Central memory CD8-positive, alpha-beta T cell (primary cell): ENCODE measurements at regions not wholly inside any gene's neighbourhood (a gene's known extent, or its start where the extent isn't known, plus 50 kb on each side); places are given as distances from the start of the nearest gene placed in this dataset.

Experiments
- ATAC-seq: fragments of 150-1000 bp; cut with Tn5 transposase; replicated peaks from 2 replicates; pipeline ENCODE4 v1.10.0; 2022; ENCODE audit warnings: mild to moderate bottlenecking, moderate FRiP score, moderate number of reproducible peaks; ENCODE audit not compliant: poor library complexity, severe bottlenecking; ENCODE audit errors: extremely low read depth
- DNase-seq, 2 donors: peaks; one replicate each; pipeline ENCODE4 v3.0.0; 2021; ENCODE audit warnings: low spot score in 2 of 2
- H3K27ac Mint-ChIP-seq: one replicate; pipeline ENCODE4 v1.8.0; 2022; ENCODE audit warnings: low read depth, mild to moderate bottlenecking, moderate library complexity, mixed read lengths
- H3K27me3 Mint-ChIP-seq: one replicate; pipeline ENCODE4 v1.8.0; 2022; ENCODE audit warnings: mixed read lengths
- H3K36me3 Mint-ChIP-seq: one replicate; pipeline ENCODE4 v1.8.0; 2022; ENCODE audit warnings: mild to moderate bottlenecking, moderate library complexity, mixed read lengths; ENCODE audit not compliant: insufficient read depth
- H3K4me1 Mint-ChIP-seq: one replicate; pipeline ENCODE4 v1.8.0; 2022; ENCODE audit warnings: mixed read lengths
- H3K4me3 Mint-ChIP-seq: one replicate; pipeline ENCODE4 v1.8.0; 2022; ENCODE audit warnings: mild to moderate bottlenecking, moderate library complexity, mixed read lengths
- H3K9me3 Mint-ChIP-seq: one replicate; pipeline ENCODE4 v1.8.0; 2022; ENCODE audit warnings: mixed read lengths

DNA sequence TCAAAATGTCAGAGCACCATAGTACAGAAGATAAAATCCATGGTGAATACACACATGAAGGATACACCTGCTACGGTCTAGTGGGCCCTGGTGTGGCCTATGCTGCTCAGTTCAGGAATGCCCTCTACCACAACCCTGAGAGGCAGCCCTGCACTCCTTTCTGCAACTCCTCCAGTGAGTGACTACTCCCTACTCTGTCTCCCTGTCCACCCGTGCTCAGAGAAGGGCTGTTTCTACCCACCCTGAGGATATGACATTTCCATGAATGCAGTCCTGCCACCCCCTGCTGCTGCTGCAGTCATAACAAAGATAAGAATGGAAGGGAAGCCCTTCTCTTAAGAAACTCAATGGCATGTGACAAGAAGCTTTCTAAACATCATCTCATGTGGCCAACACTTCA, 137.0 kb downstream of the EN1 start:
- peaks cover 5% of the 10 kb centered on the region for H3K9me3 Mint-ChIP-seq
- H3K4me1 Mint-ChIP-seq = no peaks in the 10 kb centered on the region
- no peak overlapping the region for H3K4me3 Mint-ChIP-seq
- DNase-seq = no peak
- ATAC-seq = no peak
- no peaks in the 10 kb centered on the region for H3K36me3 Mint-ChIP-seq
- H3K27ac Mint-ChIP-seq = no peak overlapping the region
- peaks cover 5% of the 10 kb centered on the region for H3K27me3 Mint-ChIP-seq

DNA sequence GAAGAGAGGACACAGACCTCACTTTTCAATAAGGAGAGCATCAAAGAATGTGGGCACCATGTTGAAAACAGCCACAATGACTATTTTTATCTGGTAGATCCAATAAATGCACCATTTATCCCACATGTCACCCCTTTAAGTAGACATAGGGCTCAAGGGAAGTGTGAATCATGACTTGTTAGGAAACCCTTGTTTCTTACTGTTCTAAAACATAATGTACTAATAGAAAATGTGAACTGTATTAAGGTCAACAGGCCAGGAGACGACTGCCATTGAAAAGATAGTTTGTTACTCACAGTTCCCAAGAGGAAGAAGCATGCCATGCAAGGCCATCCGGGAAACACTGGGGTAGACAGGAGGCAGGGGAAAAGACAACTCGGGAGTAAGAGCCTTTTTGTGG, 137.7 kb downstream of the EN1 start:
- Mint-ChIP-seq H3K27ac (no peak overlapping the region), H3K36me3 (no peaks in the 10 kb centered on the region), H3K4me3 (no peak overlapping the region), H3K27me3 (peaks cover 12% of the 10 kb centered on the region), H3K9me3 (peaks cover 5% of the 10 kb centered on the region), H3K4me1 (no peaks in the 10 kb centered on the region)
- no peak for DNase-seq
- ATAC-seq = no peak

DNA sequence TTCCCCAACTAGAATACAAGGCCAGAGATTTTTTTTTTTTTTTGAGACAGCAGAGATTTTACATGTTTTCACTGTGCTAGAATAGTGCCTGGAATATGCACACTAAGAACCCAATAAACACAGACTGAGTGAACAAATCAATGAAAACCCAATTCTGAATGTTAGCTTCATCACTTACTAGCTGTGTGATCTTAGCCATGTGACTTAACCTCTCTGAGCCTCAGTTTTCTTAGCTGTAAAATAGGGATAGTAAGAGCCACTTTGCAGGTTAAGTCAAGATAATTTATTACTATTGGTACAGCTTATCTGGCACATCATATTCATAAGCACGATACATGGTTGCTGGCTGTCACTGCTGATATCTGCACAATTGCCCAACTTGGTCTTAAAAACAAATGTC, 140.6 kb downstream of the EN1 start:
- H3K27ac Mint-ChIP-seq = no peak overlapping the region
- DNase-seq = no peak
- peaks cover 5% of the 10 kb centered on the region for H3K9me3 Mint-ChIP-seq
- no peak overlapping the region for H3K4me3 Mint-ChIP-seq
- H3K27me3 Mint-ChIP-seq = peaks cover 13% of the 10 kb centered on the region
- H3K36me3 Mint-ChIP-seq = no peaks in the 10 kb centered on the region
- no peaks in the 10 kb centered on the region for H3K4me1 Mint-ChIP-seq
- ATAC-seq = no peak

DNA sequence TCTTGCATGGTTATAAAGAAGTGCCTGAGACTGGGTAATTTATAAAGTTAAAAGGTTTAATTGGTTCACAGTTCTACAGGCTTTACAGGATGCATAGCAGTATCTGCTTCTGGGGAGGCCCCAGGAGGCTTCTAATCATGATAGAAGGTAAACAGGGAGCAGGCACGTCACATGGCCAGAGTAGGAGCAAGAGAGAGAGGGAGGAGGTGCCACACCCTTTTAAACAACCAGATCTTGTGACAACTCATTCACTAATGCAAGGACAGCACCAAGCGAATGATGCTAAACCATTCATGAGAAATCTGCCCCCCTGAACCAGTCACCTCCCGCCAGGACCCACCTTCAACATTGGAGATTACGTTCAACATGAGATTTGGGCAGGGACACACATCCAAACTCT, 141.1 kb downstream of the EN1 start:
- Mint-ChIP-seq H3K4me1 (no peaks in the 10 kb centered on the region), H3K9me3 (peaks cover 3% of the 10 kb centered on the region), H3K27me3 (peaks cover 13% of the 10 kb centered on the region), H3K27ac (no peak overlapping the region), H3K36me3 (no peaks in the 10 kb centered on the region), H3K4me3 (no peak overlapping the region)
- no peak for DNase-seq
- no peak for ATAC-seq

DNA sequence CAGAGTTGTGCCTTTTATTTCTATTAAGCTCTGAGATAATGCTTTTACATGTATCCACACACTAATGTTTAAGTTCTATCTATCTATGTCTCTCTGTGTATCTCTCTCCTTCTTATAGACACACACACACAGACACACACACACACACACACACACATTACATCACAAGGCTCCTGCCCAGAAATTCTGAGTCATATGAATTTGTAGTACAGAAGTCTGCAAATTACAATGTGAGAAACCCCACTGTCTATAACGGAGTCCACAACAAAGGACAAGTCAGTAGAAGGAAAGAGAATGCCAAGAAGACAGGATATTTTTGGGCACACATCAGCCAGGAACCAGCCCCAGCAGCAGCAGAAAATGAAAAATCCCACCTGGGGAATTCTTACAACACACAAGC, 142.4 kb downstream of the EN1 start:
- DNase-seq (no peak), ATAC-seq (no peak)
- Mint-ChIP-seq H3K36me3 (no peaks in the 10 kb centered on the region), H3K27me3 (peaks cover 13% of the 10 kb centered on the region), H3K27ac (no peak overlapping the region), H3K4me1 (no peaks in the 10 kb centered on the region), H3K9me3 (no peaks in the 10 kb centered on the region), H3K4me3 (no peak overlapping the region)

DNA sequence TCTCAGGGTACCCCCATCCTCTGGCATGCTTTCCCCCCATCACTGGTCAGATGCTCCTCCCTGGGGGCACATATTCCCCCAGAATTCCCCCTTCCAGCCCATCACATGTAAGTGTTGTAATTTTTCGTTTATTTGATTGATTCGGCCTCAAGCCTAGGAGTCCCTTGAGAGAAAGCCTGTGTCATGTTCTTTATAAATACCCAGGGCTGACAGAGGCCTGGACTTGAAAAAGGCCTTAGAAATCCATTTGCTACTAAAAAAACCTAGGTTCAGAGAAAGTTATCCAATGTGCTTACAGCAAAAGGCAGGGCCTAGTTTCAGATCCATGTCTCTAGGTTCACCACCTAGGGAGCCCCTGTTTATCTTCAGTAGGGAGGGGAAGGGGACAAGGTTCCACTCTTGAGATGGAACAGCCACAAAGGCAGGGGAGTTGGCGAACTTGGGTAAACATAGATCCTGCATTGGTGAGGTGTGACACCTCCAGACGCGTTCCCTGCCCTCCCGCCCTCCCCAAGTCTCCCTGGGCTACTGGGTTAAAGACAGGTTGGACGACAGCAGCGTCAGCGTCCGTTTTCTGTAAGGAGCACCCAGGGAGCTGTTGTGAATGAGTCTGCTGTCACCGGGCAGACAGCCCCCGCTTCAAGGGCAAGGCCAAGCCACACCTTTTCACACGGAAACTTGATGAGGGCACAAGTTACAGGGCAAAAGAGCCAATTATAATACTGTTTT, 147.8 kb downstream of the EN1 start:
- Mint-ChIP-seq H3K36me3 (peaks cover 3% of the 10 kb centered on the region), H3K9me3 (peaks cover 10% of the 10 kb centered on the region), H3K4me3 (no peak overlapping the region), H3K4me1 (no peaks in the 10 kb centered on the region), H3K27me3 (no peaks in the 10 kb centered on the region), H3K27ac (no peak overlapping the region)
- no peak for DNase-seq
- no peak for ATAC-seq

DNA sequence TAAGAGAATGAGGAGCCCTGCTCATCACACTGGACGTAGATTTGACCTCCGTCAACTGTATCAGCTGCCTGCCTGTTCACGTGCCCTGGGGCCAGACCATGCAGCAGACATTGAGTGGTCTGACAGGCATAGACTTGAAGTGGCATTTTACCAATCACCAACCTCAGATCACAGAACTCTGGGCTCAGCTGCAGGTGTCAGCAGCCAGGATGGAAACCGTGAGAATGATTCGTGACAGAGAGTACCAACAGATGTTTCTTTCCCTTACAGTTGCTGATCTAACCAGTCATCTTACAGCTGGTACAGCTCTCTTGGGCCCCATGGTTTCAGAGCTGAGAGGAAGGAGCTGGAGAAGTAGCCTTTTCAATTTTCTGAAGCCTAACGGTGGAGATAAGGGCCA, 148.9 kb downstream of the EN1 start:
- H3K27ac Mint-ChIP-seq = no peak overlapping the region
- H3K9me3 Mint-ChIP-seq = peaks cover 10% of the 10 kb centered on the region
- H3K4me3 Mint-ChIP-seq = no peak overlapping the region
- DNase-seq (no peak), ATAC-seq (no peak)
- no peaks in the 10 kb centered on the region for H3K4me1 Mint-ChIP-seq
- peaks cover 3% of the 10 kb centered on the region for H3K36me3 Mint-ChIP-seq
- no peaks in the 10 kb centered on the region for H3K27me3 Mint-ChIP-seq

DNA sequence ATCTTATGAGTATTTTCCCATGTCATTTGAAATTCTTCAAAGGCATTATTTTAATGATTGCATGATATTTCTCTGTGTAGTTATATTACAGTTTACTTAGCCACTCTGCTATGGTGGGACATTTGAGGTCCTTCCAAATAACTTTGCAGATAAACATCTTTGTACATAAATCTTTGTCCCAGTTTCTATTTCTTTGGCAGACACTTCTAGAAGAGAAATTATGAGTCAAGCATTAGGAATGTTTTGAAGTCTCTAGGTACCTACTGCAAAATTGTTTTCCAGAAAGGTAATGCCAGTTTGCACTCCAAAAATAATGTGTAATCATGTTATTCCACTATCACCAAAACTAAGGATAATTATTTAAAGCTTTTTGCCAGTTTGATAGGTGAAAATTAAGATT, 149.7 kb downstream of the EN1 start:
- DNase-seq (no peak), ATAC-seq (no peak)
- Mint-ChIP-seq H3K27ac (no peak overlapping the region), H3K9me3 (peaks cover 10% of the 10 kb centered on the region), H3K4me3 (no peak overlapping the region), H3K4me1 (no peaks in the 10 kb centered on the region), H3K27me3 (no peaks in the 10 kb centered on the region), H3K36me3 (peaks cover 3% of the 10 kb centered on the region)

DNA sequence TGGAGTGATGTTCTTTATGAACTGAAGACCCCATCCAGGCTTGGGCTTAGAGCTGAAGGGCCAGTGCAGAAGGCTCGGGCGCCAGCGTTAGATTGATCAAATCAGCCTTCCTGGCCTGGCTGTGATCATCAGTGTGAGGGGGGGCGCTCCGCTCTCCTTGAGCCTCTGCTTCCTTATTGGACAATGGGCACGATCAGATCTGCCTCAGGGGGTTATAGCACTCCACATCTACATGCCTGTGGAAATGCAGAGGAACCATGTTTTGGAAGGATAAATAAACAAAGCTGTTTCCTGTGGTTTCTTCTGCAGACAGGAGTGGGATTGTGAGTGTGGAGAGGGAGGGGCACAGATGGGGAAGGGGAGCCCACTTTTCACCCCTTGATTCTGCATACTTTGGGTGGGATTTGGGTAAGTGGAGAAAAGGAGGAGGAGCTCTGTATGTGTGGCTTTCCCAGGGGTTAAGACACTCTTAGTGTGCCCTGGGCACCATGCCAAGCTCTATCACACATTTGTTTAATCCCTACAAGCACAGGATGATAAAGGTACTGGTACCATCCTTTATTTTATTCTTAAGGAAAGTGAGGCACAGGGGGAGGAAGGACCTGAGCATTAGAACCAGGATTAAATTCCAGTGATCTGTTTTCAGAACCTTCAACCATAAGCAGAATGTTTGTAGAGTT, 150.5 kb downstream of the EN1 start:
- Mint-ChIP-seq H3K27me3 (no peaks in the 10 kb centered on the region), H3K36me3 (peaks cover 3% of the 10 kb centered on the region), H3K4me3 (no peak overlapping the region), H3K9me3 (peaks cover 10% of the 10 kb centered on the region), H3K4me1 (no peaks in the 10 kb centered on the region), H3K27ac (no peak overlapping the region)
- DNase-seq (no peak), ATAC-seq (no peak)

DNA sequence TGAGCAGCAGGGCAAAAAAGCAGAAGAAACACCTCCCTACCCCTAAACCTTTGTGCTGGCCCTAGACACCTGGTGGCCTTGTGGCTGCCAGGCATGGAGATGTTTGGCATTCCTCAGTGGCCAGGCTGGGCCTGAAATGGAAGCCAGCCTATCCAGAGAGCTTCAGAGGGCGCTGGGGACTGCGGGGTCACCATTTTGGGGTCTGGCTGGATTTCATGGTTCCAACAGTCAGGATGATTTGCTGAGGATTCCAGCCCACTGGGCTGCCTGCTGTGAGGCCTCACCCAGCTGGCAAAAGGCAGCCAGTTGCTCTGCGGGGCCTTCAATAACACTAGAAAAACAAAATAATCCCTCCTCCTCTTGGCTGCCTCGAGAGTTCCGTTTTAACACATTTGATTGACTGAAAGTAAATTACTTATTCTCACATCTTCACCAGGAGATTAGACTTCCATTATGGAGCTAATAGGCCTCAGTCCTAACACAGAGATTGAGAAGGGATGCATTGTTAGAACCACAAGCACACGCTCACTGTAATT, 154.1 kb downstream of the EN1 start:
- no peak overlapping the region for H3K27ac Mint-ChIP-seq
- peaks cover 3% of the 10 kb centered on the region for H3K36me3 Mint-ChIP-seq
- H3K4me3 Mint-ChIP-seq = no peak overlapping the region
- H3K27me3 Mint-ChIP-seq = no peaks in the 10 kb centered on the region
- peaks cover 24% of the 10 kb centered on the region for H3K9me3 Mint-ChIP-seq
- no peaks in the 10 kb centered on the region for H3K4me1 Mint-ChIP-seq
- DNase-seq (no peak), ATAC-seq (no peak)

DNA sequence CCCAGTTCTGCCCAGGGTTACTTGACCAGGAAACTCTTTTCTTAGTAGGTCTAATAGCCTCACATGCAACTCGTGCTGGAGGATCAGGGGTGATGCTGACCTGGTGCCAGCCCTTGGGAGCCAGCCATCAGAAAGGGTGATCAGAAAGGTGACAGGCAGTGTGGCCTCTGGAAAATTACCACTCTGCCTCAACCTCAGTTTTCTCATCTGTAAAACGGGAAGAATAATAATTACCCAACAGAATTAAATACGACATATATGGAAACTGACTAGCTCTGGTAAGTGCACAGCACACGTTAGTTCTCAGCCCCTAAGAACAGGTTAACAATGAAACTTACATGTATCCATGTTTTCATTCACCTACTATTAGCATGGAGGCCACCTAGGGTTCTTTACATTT, 157.6 kb downstream of the EN1 start:
- Mint-ChIP-seq H3K27me3 (no peaks in the 10 kb centered on the region), H3K4me1 (no peaks in the 10 kb centered on the region), H3K4me3 (no peak overlapping the region), H3K27ac (no peak overlapping the region), H3K9me3 (peaks cover 14% of the 10 kb centered on the region), H3K36me3 (no peaks in the 10 kb centered on the region)
- ATAC-seq (no peak), DNase-seq (no peak)

DNA sequence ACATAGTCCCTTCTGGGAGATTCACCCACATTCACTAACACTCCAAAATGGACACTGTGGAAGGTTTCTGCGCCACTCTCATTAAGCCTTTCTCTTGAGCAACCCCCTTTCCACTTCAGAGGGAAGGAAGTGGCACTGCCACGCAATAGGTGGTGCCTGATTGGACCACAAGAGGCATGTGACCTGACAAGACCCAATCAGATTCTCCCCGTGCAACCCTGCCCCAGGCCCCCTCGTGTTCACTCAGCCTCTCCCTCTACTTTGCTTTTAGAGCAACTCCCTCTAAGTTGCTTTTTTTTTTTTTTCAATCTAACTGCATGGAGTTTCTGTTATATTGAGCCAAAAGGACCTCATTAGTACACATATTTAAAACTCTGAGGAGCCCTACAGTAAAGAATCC, 158.0 kb downstream of the EN1 start:
- Mint-ChIP-seq H3K9me3 (peaks cover 14% of the 10 kb centered on the region), H3K36me3 (no peaks in the 10 kb centered on the region), H3K27ac (no peak overlapping the region), H3K4me1 (no peaks in the 10 kb centered on the region), H3K4me3 (no peak overlapping the region), H3K27me3 (no peaks in the 10 kb centered on the region)
- ATAC-seq (no peak), DNase-seq (no peak)

DNA sequence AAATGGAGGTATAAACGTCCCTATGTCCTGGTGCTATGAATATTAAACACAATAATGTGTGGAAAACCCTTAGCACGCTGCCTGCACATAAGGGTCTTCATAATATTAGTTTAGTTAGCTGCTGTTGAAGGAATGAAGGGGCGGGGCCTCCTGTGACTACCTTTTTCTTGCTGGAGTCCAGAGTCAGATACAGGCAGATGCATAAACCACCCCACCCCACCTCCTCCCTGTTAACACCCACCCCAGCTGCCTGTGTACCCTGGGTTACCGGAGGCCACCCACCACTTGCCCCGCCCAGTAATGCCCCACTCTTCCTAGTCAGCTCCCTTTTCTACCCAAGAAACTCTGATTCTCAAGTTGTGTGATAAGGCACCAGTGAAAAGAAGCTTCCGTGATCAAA, 158.4 kb downstream of the EN1 start:
- DNase-seq = no peak
- no peak for ATAC-seq
- Mint-ChIP-seq H3K9me3 (peaks cover 14% of the 10 kb centered on the region), H3K4me3 (no peak overlapping the region), H3K27me3 (no peaks in the 10 kb centered on the region), H3K4me1 (no peaks in the 10 kb centered on the region), H3K27ac (no peak overlapping the region), H3K36me3 (no peaks in the 10 kb centered on the region)
